HepG2 (cell line): ENCODE measurements at regions not wholly inside any gene's neighbourhood (a gene's known extent, or its start where the extent isn't known, plus 50 kb on each side); places are given as distances from the start of the nearest gene placed in this dataset.

ENCODE experiments used
- ATAC-seq: fragments of 200-7000 bp; cut with Tn5 transposase; 3 replicates; pipeline ENCODE4 v1.9.1; 2020; ENCODE audit warnings: mild to moderate bottlenecking, moderate library complexity
- BruUV-seq: library from RNA; stranded (reverse); fragments of 400-500 nt; replicated peaks from 2 replicates; lab custom pipeline; 2021; lab: Mats Ljungman, UMichigan
- CTCF ChIA-PET: fragments of 300-600 bp; formaldehyde crosslinking; extraction: SDS; loops from one replicate; lab custom pipeline; 2021; ENCODE audit warnings: low total read pairs, inconsistent platforms, low intra/inter-chr PET ratio; lab: Yijun Ruan, JAX
- POLR2A ChIA-PET: fragments of 350-600 bp; sonication (Branson Sonifier 250); formaldehyde crosslinking; loops from one replicate; lab custom pipeline; 2020; ENCODE audit warnings: antibody characterized with exemption, inconsistent platforms; lab: Yijun Ruan, JAX
- DNase-seq: peaks from one replicate; pipeline ENCODE4 v3.0.0-alpha.2; 2015; ENCODE audit warnings: low spot score
- FAIRE-seq: peaks from 3 replicates; lab custom pipeline; 2011; peaks lifted over from hg19 to GRCh38; lab: Jason Lieb, UNC
- H2AFZ ChIP-seq: one replicate; pipeline ENCODE4 v1.6.1; 2011; ENCODE audit warnings: low read length, inconsistent platforms
- H3K27ac ChIP-seq: fragments of 300-600 bp; 3 replicates; pipeline ENCODE4 v1.8.0; 2011; ENCODE audit warnings: mixed run types, mild to moderate bottlenecking, mixed read lengths, low read length, inconsistent platforms; ENCODE audit not compliant: insufficient read depth; ENCODE audit errors: extremely low read length
- H3K27me3 ChIP-seq, 2 experiments: fragments of 200-600 bp in 1 of 2; 2 replicates in 1 of 2; 3 replicates in 1 of 2; pipeline versions ENCODE4 v1.6.0 to v1.8.0; 2011; ENCODE audit warnings: low read length in 2 of 2, mild to moderate bottlenecking in 2 of 2, moderate library complexity in 2 of 2, inconsistent platforms in 1 of 2; ENCODE audit not compliant: insufficient read depth in 2 of 2, control insufficient read depth in 1 of 2
- H3K36me3 ChIP-seq, 2 experiments: fragments of 200-600 bp in 1 of 2; replicated peaks in 1 of 2; 2 replicates in 1 of 2; 3 replicates in 1 of 2; pipeline versions ENCODE4 v1.5.1 to v1.8.0; 2011; ENCODE audit warnings: low read length in 2 of 2, inconsistent platforms in 1 of 2; ENCODE audit not compliant: insufficient read depth in 2 of 2, control insufficient read depth in 1 of 2
- H3K4me1 ChIP-seq: 2 replicates; pipeline ENCODE4 v1.5.1; 2012; ENCODE audit warnings: low read length, inconsistent platforms; ENCODE audit not compliant: insufficient read depth
- H3K4me2 ChIP-seq: 2 replicates; pipeline ENCODE4 v1.6.0; 2011; ENCODE audit warnings: low read depth, low read length, inconsistent platforms
- H3K4me3 ChIP-seq, 3 experiments: fragments of 200-600 bp in 1 of 3; sonication (generic), shearing (Covaris generic) in 1 of 3; replicated peaks in 1 of 3; 2 replicates each; pipeline ENCODE4 v1.5.1; 2011 to 2016; ENCODE audit warnings: low read length in 3 of 3, inconsistent platforms in 2 of 3, low read depth in 2 of 3, mild to moderate bottlenecking in 2 of 3, control low read depth in 1 of 3, mixed read lengths in 1 of 3; ENCODE audit not compliant: insufficient read depth in 1 of 3
- H3K79me2 ChIP-seq: one replicate; pipeline ENCODE4 v1.6.1; 2011; ENCODE audit warnings: low read length, inconsistent platforms; ENCODE audit not compliant: insufficient read depth
- H3K9ac ChIP-seq: 2 replicates; pipeline ENCODE4 v1.6.0; 2011; ENCODE audit warnings: mild to moderate bottlenecking, low read depth, low read length, inconsistent platforms; ENCODE audit not compliant: insufficient read depth
- H3K9me3 ChIP-seq: 2 replicates; pipeline ENCODE4 v1.5.1; 2012; ENCODE audit warnings: mild to moderate bottlenecking, low read length
- H4K20me1 ChIP-seq: 2 replicates; pipeline ENCODE4 v1.6.0; 2011; ENCODE audit warnings: inconsistent platforms, mild to moderate bottlenecking, low read length, moderate library complexity; ENCODE audit not compliant: insufficient read depth
- BHLHE40 ChIP-seq: IDR thresholded peaks from 2 replicates; pipeline ENCODE4 v1.6.1; 2011; ENCODE audit warnings: low read length, improper control_type of control experiment
- CHD2 ChIP-seq: IDR thresholded peaks from 2 replicates; pipeline ENCODE4 v1.6.1; 2011; ENCODE audit warnings: low read depth, low read length, improper control_type of control experiment
- JUN ChIP-seq: sonication (generic); formaldehyde crosslinking; IDR thresholded peaks from 2 replicates; pipeline ENCODE4 v1.4.0; 2020; ENCODE audit warnings: mild to moderate bottlenecking, missing genetic modification reagents
- MBNL3 ChIP-seq: fragments of 250-450 bp; sonication (Bioruptor Pico); conservative IDR thresholded peaks from 2 replicates; pipeline ENCODE4 v1.8.0; 2022; ENCODE audit warnings: mild to moderate bottlenecking, inconsistent platforms
- POLR2AphosphoS2 ChIP-seq: IDR thresholded peaks from 2 replicates; pipeline ENCODE4 v1.6.1; 2011; ENCODE audit warnings: low read depth, low read length, improper control_type of control experiment
- SKI ChIP-seq: fragments of 450-650 bp; IDR thresholded peaks from one replicate; pipeline ENCODE4 v1.6.1; 2018; ENCODE audit warnings: mild to moderate bottlenecking; ENCODE audit not compliant: partially characterized antibody
- SMAD1 ChIP-seq: sonication (generic); formaldehyde crosslinking; IDR thresholded peaks from 2 replicates; pipeline ENCODE4 v1.4.0; 2020; ENCODE audit warnings: missing genetic modification reagents, low read depth, mild to moderate bottlenecking, borderline replicate concordance
- SMARCC2 ChIP-seq: fragments of 450-650 bp; IDR thresholded peaks from 2 replicates; pipeline ENCODE4 v1.6.1; 2017; ENCODE audit warnings: antibody characterized with exemption, mild to moderate bottlenecking
- SMYD3 ChIP-seq: sonication (generic); formaldehyde crosslinking; IDR thresholded peaks from 2 replicates; pipeline ENCODE4 v1.8.1; 2023; ENCODE audit warnings: mild to moderate bottlenecking, missing genetic modification reagents
- SRY ChIP-seq: sonication (generic); formaldehyde crosslinking; IDR thresholded peaks from 2 replicates; pipeline ENCODE4 v1.8.0; 2022; ENCODE audit warnings: mild to moderate bottlenecking, missing genetic modification reagents
- ZC3H13 ChIP-seq: sonication (generic); formaldehyde crosslinking; IDR thresholded peaks from 2 replicates; pipeline ENCODE4 v1.8.1; 2023; ENCODE audit warnings: mild to moderate bottlenecking, missing genetic modification reagents, moderate library complexity
- ZFYVE20 ChIP-seq: sonication (generic); formaldehyde crosslinking; IDR thresholded peaks from 2 replicates; pipeline ENCODE4 v1.8.0; 2023; ENCODE audit warnings: low read depth, mild to moderate bottlenecking, moderate library complexity, missing genetic modification reagents, borderline replicate concordance
- ZNF251 ChIP-seq: sonication (generic); formaldehyde crosslinking; IDR thresholded peaks from 2 replicates; pipeline ENCODE4 v1.9.0; 2021; ENCODE audit warnings: mild to moderate bottlenecking, missing genetic modification reagents
- ZNF333 ChIP-seq: sonication (generic); formaldehyde crosslinking; IDR thresholded peaks from 2 replicates; pipeline ENCODE4 v1.4.0; 2020; ENCODE audit warnings: mild to moderate bottlenecking, missing genetic modification reagents, borderline replicate concordance
- ZNF34 ChIP-seq: sonication (generic); formaldehyde crosslinking; IDR thresholded peaks from 2 replicates; pipeline ENCODE4 v1.4.0; 2020; ENCODE audit warnings: mild to moderate bottlenecking, missing genetic modification reagents, borderline replicate concordance
- ZNF503 ChIP-seq: sonication (generic); formaldehyde crosslinking; IDR thresholded peaks from 2 replicates; pipeline ENCODE4 v1.4.0; 2020; ENCODE audit warnings: missing genetic modification reagents
- ZNF512B ChIP-seq: sonication (generic); formaldehyde crosslinking; IDR thresholded peaks from 2 replicates; pipeline ENCODE4 v1.5.1; 2020; ENCODE audit warnings: missing genetic modification reagents, mild to moderate bottlenecking, borderline replicate concordance
- WGBS: methylation state at CpG from one replicate; pipeline ENCODE4 v1.1.6; 2017; ENCODE audit warnings: low lambda C conversion rate; 5-methylcytosine and 5-hydroxymethylcytosine counted together
- in situ Hi-C: cut with HindIII; loops from 2 replicates; pipeline ENCODE4 v1.10.0; 2017; ENCODE audit warnings: low pct_unique_long_range_greater_than_20kb; ENCODE audit not compliant: extremely low pct_ligation_motif_present
- intact Hi-C: fragments of 100-400 bp; cut with micrococcal nuclease; formaldehyde crosslinking; loops from one replicate; pipeline ENCODE4 v1.10.0; 2022; ENCODE audit not compliant: unreplicated experiment

- CTCF ChIA-PET, result no interaction called here
- ATAC-seq, result no peak
- DNase-seq, result no peak
- no peak overlapping the region for H2AFZ ChIP-seq
- H3K4me1 ChIP-seq, result no peaks in the 10 kb centered on the region
- no peak overlapping the region for H3K9ac ChIP-seq
- no peak for FAIRE-seq
- 1% methylated on average over 2 of the region's 2 CpGs for WGBS
- TF ChIP-seq MBNL3 (CRISPR knock-in tag), result no peak
- no peak for TF ChIP-seq ZNF34 (CRISPR knock-in tag)
- TF ChIP-seq SMAD1, result no peak
- no peak for TF ChIP-seq POLR2AphosphoS2
- no peak for TF ChIP-seq BHLHE40
- TF ChIP-seq ZNF512B (CRISPR knock-in tag), result no peak
- H3K9me3 ChIP-seq, result peaks cover 17% of the 10 kb centered on the region
- intact Hi-C loops (no loop called here), in situ Hi-C loops (no loop called here)
- no peaks in the 10 kb centered on the region for H3K36me3 ChIP-seq
- no peaks in the 10 kb centered on the region for H4K20me1 ChIP-seq
- H3K4me2 ChIP-seq, result no peak overlapping the region
- no peaks in the 10 kb centered on the region for H3K27me3 ChIP-seq
- no peaks in the 10 kb centered on the region for H3K79me2 ChIP-seq
- no peak overlapping the region for H3K27ac ChIP-seq
- H3K4me3 ChIP-seq, result no peak overlapping the region
- POLR2A ChIA-PET, result no interaction called here
- BruUV-seq, result no TSS peak
These were observed 513.2 kb upstream of the PHF14 start for GRCh38 chr7:10460474-10460873.

- no TSS peak for BruUV-seq
- Histone ChIP-seq H3K27ac (no peak overlapping the region), H3K4me1 (no peaks in the 10 kb centered on the region), H2AFZ (no peak overlapping the region), H3K4me2 (no peak overlapping the region), H3K9me3 (peaks cover 17% of the 10 kb centered on the region), H3K36me3 (no peaks in the 10 kb centered on the region), H3K9ac (no peak overlapping the region), H4K20me1 (no peaks in the 10 kb centered on the region), H3K27me3 (no peaks in the 10 kb centered on the region), H3K4me3 (no peak overlapping the region), H3K79me2 (no peaks in the 10 kb centered on the region)
- FAIRE-seq, result no peak
- ChIA-PET CTCF (no interaction called here), POLR2A (no interaction called here)
- no peak for DNase-seq
- intact Hi-C loops, result no loop called here
- ATAC-seq, result no peak
- in situ Hi-C loops, result no loop called here
- TF ChIP-seq ZNF251 (CRISPR knock-in tag), result no peak
- TF ChIP-seq JUN, result no peak
- no peak for TF ChIP-seq ZC3H13 (CRISPR knock-in tag)
- no peak for TF ChIP-seq CHD2
- no peak for TF ChIP-seq ZFYVE20 (CRISPR knock-in tag)
- no peak for TF ChIP-seq SRY (CRISPR knock-in tag)
- TF ChIP-seq ZNF503 (CRISPR knock-in tag), result no peak
- TF ChIP-seq SKI, result no peak
- TF ChIP-seq SMARCC2, result no peak
- TF ChIP-seq ZNF333, result no peak
- TF ChIP-seq SMYD3 (CRISPR knock-in tag), result no peak
These were observed 510.0 kb upstream of the PHF14 start for GRCh38 chr7:10463701-10464100.
